DMS79 treated with DMSO at 0.1 percent for 48 hours (cell line): ENCODE measurements at regions not wholly inside any gene's neighbourhood (a gene's known extent, or its start where the extent isn't known, plus 50 kb on each side); places are given as distances from the start of the nearest gene placed in this dataset.

Experiments used
- DNase-seq: peaks from one replicate; lab custom pipeline; 2025; lab: John Stamatoyannopoulos, UW

GRCh38 chr4:111662496-111662895, 482.8 kb upstream of the FAM241A start:
- DNase-seq, result no peak

- no peak for DNase-seq
Observed at GRCh38 chr4:111664308-111664945, 480.8 kb upstream of the FAM241A start.

GRCh38 chr4:111666826-111667360, 478.4 kb upstream of the FAM241A start:
- no peak for DNase-seq

- no peak for DNase-seq
Observed at GRCh38 chr4:111671756-111672155, 473.5 kb upstream of the FAM241A start.

GRCh38 chr4:111675746-111676145, 469.5 kb upstream of the FAM241A start:
- DNase-seq, result no peak

GRCh38 chr4:111676533-111676932, 468.7 kb upstream of the FAM241A start:
- no peak for DNase-seq

- DNase-seq, result no peak
Observed at GRCh38 chr4:111678479-111678878, 466.8 kb upstream of the FAM241A start.

- DNase-seq, result no peak
Observed at GRCh38 chr4:111678908-111679307, 466.3 kb upstream of the FAM241A start.

- no peak for DNase-seq
Observed at GRCh38 chr4:111681270-111681669, 464.0 kb upstream of the FAM241A start.

GRCh38 chr4:111681751-111682150, 463.5 kb upstream of the FAM241A start:
- DNase-seq, result no peak

GRCh38 chr4:111685205-111685604, 460.0 kb upstream of the FAM241A start:
- no peak for DNase-seq

- no peak for DNase-seq
Observed at GRCh38 chr4:111689214-111689613, 456.0 kb upstream of the FAM241A start.

- DNase-seq, result no peak
Observed at GRCh38 chr4:111689731-111690130, 455.5 kb upstream of the FAM241A start.

- no peak for DNase-seq
Observed at GRCh38 chr4:111693758-111694157, 451.5 kb upstream of the FAM241A start.

- DNase-seq, result no peak
Observed at GRCh38 chr4:111695677-111696076, 449.6 kb upstream of the FAM241A start.

GRCh38 chr4:111696505-111696904, 448.7 kb upstream of the FAM241A start:
- DNase-seq, result no peak

GRCh38 chr4:111697176-111697942, 447.9 kb upstream of the FAM241A start:
- DNase-seq, result no peak

GRCh38 chr4:111698361-111698760, 446.9 kb upstream of the FAM241A start:
- no peak for DNase-seq

- DNase-seq, result no peak
Observed at GRCh38 chr4:111699165-111699564, 446.1 kb upstream of the FAM241A start.

- DNase-seq, result no peak
Observed at GRCh38 chr4:111701102-111701501, 444.2 kb upstream of the FAM241A start.

GRCh38 chr4:111707491-111707890, 437.8 kb upstream of the FAM241A start:
- DNase-seq, result no peak

GRCh38 chr4:111712093-111712677, 433.1 kb upstream of the FAM241A start:
- DNase-seq, result no peak

- no peak for DNase-seq
Observed at GRCh38 chr4:111713276-111713675, 432.0 kb upstream of the FAM241A start.
